H9 (cell line): ENCODE measurements at regions not wholly inside any gene's neighbourhood (a gene's known extent, or its start where the extent isn't known, plus 50 kb on each side); places are given as distances from the start of the nearest gene placed in this dataset.

Source experiments
- DNase-seq: peaks from one replicate; pipeline ENCODE4 v3.0.0-alpha.2; 2017
- H2AFZ ChIP-seq: one replicate; pipeline ENCODE4 v1.6.1; 2013; ENCODE audit warnings: mild to moderate bottlenecking, low read length, control low read depth, moderate library complexity
- H2AK5ac ChIP-seq: 2 replicates; pipeline ENCODE4 v1.6.1; 2013; ENCODE audit warnings: low read length, control low read depth, mixed read lengths; ENCODE audit not compliant: insufficient read length
- H2BK120ac ChIP-seq: one replicate; pipeline ENCODE4 v1.6.1; 2013; ENCODE audit warnings: low read depth, mild to moderate bottlenecking, low read length, control low read depth, inconsistent platforms; ENCODE audit not compliant: poor library complexity, severe bottlenecking
- H2BK12ac ChIP-seq: 2 replicates; pipeline ENCODE4 v1.6.1; 2013; ENCODE audit warnings: low read length, control low read depth, mixed read lengths, low read depth; ENCODE audit not compliant: insufficient read length
- H2BK15ac ChIP-seq: 2 replicates; pipeline ENCODE4 v1.6.1; 2013; ENCODE audit warnings: low read depth, low read length, control low read depth
- H2BK20ac ChIP-seq: one replicate; pipeline ENCODE4 v1.6.1; 2013; ENCODE audit warnings: low read depth, mild to moderate bottlenecking, low read length, control low read depth, inconsistent platforms; ENCODE audit not compliant: poor library complexity, severe bottlenecking
- H2BK5ac ChIP-seq: 2 replicates; pipeline ENCODE4 v1.6.1; 2013; ENCODE audit warnings: low read length, control low read depth, mixed read lengths; ENCODE audit not compliant: insufficient read length
- H3K14ac ChIP-seq: 2 replicates; pipeline ENCODE4 v1.6.1; 2013; ENCODE audit warnings: low read length, control low read depth; ENCODE audit not compliant: insufficient read depth
- H3K18ac ChIP-seq: 2 replicates; pipeline ENCODE4 v1.6.1; 2013; ENCODE audit warnings: low read depth, mild to moderate bottlenecking, mixed read lengths, low read length, control low read depth; ENCODE audit not compliant: insufficient read length
- H3K23ac ChIP-seq: 2 replicates; pipeline ENCODE4 v1.6.1; 2013; ENCODE audit warnings: low read length, control low read depth, mixed read lengths, low read depth; ENCODE audit not compliant: insufficient read length
- H3K23me2 ChIP-seq: 2 replicates; pipeline ENCODE4 v1.6.1; 2013; ENCODE audit warnings: low read depth, mild to moderate bottlenecking, mixed read lengths, low read length, control low read depth; ENCODE audit not compliant: insufficient read length, poor library complexity, severe bottlenecking
- H3K27ac ChIP-seq: 2 replicates; pipeline ENCODE4 v1.5.1; 2013; ENCODE audit warnings: low read length, control low read depth, mixed read lengths, low read depth; ENCODE audit not compliant: insufficient read length
- H3K27me3 ChIP-seq: 2 replicates; pipeline ENCODE4 v1.6.1; 2013; ENCODE audit warnings: low read length, control low read depth, inconsistent platforms; ENCODE audit not compliant: insufficient read depth
- H3K4ac ChIP-seq: 2 replicates; pipeline ENCODE4 v1.6.1; 2013; ENCODE audit warnings: low read depth, mild to moderate bottlenecking, control low read depth, inconsistent platforms, low read length, moderate library complexity
- H3K4me1 ChIP-seq: 2 replicates; pipeline ENCODE4 v1.6.1; 2013; ENCODE audit warnings: low read length, control low read depth, inconsistent platforms; ENCODE audit not compliant: insufficient read depth
- H3K4me2 ChIP-seq: 2 replicates; pipeline ENCODE4 v1.6.1; 2013; ENCODE audit warnings: low read length, control low read depth, mixed read lengths; ENCODE audit not compliant: insufficient read length, insufficient read depth
- H3K56ac ChIP-seq: 2 replicates; pipeline ENCODE4 v1.6.1; 2013; ENCODE audit warnings: low read depth, mild to moderate bottlenecking, mixed read lengths, low read length, control low read depth; ENCODE audit not compliant: insufficient read length
- H3K79me1 ChIP-seq: 2 replicates; pipeline ENCODE4 v1.6.1; 2013; ENCODE audit warnings: low read depth, mild to moderate bottlenecking, moderate library complexity, low read length, control low read depth, inconsistent platforms; ENCODE audit not compliant: insufficient read depth, poor library complexity, severe bottlenecking
- H3K79me2 ChIP-seq: 2 replicates; pipeline ENCODE4 v1.6.1; 2013; ENCODE audit warnings: low read length, control low read depth, inconsistent platforms; ENCODE audit not compliant: insufficient read depth
- H3K9ac ChIP-seq: 2 replicates; pipeline ENCODE4 v1.6.1; 2013; ENCODE audit warnings: low read length, control low read depth, mixed read lengths; ENCODE audit not compliant: insufficient read length; ENCODE audit errors: extremely low read depth
- H3K9me3 ChIP-seq: one replicate; pipeline ENCODE4 v1.6.1; 2013; ENCODE audit warnings: low read depth, low read length, inconsistent platforms; ENCODE audit not compliant: control insufficient read depth
- H3T11ph ChIP-seq: one replicate; pipeline ENCODE4 v1.6.1; 2013; ENCODE audit warnings: mild to moderate bottlenecking, low read length, control low read depth, inconsistent platforms
- H4K20me1 ChIP-seq: one replicate; pipeline ENCODE4 v1.6.1; 2013; ENCODE audit not compliant: control insufficient read depth, insufficient read length, insufficient read depth
- H4K5ac ChIP-seq: 2 replicates; pipeline ENCODE4 v1.6.1; 2013; ENCODE audit warnings: low read depth, mild to moderate bottlenecking, mixed read lengths, low read length, control low read depth; ENCODE audit not compliant: insufficient read length
- H4K8ac ChIP-seq: replicated peaks from 2 replicates; pipeline ENCODE4 v1.6.1; 2013; ENCODE audit warnings: low read length, control low read depth, mixed read lengths, low read depth; ENCODE audit not compliant: insufficient read length
- H4K91ac ChIP-seq: 2 replicates; pipeline ENCODE4 v1.6.1; 2013; ENCODE audit warnings: low read depth, mild to moderate bottlenecking, moderate library complexity, mixed read lengths, low read length, control low read depth; ENCODE audit not compliant: insufficient read length
- H3K27ac Mint-ChIP-seq, 3 experiments: 2 replicates in 2 of 3; 3 replicates in 1 of 3; pipeline ENCODE4 v1.8.0; 2020 to 2021; ENCODE audit warnings: mixed read lengths in 3 of 3, mild to moderate bottlenecking in 1 of 3, moderate library complexity in 1 of 3
- H3K27me3 Mint-ChIP-seq: 2 replicates; pipeline ENCODE4 v1.8.0; 2021; ENCODE audit warnings: low read depth, mild to moderate bottlenecking, moderate library complexity, mixed read lengths
- H3K36me3 Mint-ChIP-seq, 3 experiments: 2 replicates in 2 of 3; 3 replicates in 1 of 3; pipeline ENCODE4 v1.8.0; 2020 to 2021; ENCODE audit warnings: low read depth in 3 of 3, mixed read lengths in 3 of 3; ENCODE audit not compliant: insufficient read depth in 1 of 3
- H3K4me1 Mint-ChIP-seq, 2 experiments: 2 replicates each; pipeline ENCODE4 v1.8.0; 2020; ENCODE audit warnings: mixed read lengths in 2 of 2
- H3K4me3 Mint-ChIP-seq, 2 experiments: 2 replicates in 1 of 2; 3 replicates in 1 of 2; pipeline ENCODE4 v1.8.0; 2020 to 2021; ENCODE audit warnings: mild to moderate bottlenecking in 2 of 2, mixed read lengths in 2 of 2, moderate library complexity in 1 of 2
- H3K9me3 Mint-ChIP-seq, 2 experiments: 2 replicates in 1 of 2; 3 replicates in 1 of 2; pipeline ENCODE4 v1.8.0; 2020; ENCODE audit warnings: mild to moderate bottlenecking in 2 of 2, mixed read lengths in 2 of 2, moderate library complexity in 1 of 2
- CTCF ChIP-seq: fragments of 200-600 bp; sonication (generic); conservative IDR thresholded peaks from 3 replicates; pipeline ENCODE4 v1.8.0; 2021; ENCODE audit warnings: antibody characterized with exemption, mild to moderate bottlenecking
- WGBS: extraction: QIAGEN DNeasy Blood & Tissue Kit; methylation state at CpG from one replicate; pipeline ENCODE4 v1.1.7; 2013; ENCODE audit warnings: missing lambda C conversion rate, low lambda C conversion rate, mixed read lengths; ENCODE audit not compliant: insufficient read length; ENCODE audit errors: extremely low coverage; 5-methylcytosine and 5-hydroxymethylcytosine counted together

DNA sequence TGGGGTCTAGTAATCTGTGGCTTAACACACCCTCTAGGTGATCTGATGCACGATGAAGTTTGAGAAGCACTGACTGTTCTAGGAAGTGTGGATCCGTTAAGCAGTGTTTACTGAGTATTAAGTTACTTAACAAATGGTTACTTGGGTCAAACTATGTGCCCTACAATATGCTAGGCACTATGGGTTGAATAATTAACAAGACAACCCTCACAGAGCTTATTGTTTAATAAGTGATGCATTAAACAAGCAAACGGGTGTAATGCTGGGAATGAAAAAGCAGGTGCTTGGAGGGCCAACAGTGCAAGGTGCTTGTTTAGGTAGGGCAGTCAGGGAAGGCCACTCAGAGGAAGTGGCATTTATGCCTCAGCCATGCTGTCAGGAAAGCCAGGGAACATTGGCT, 378.0 kb upstream of the PODXL start:
- Histone ChIP-seq H3K9me3 (no peaks in the 10 kb centered on the region), H3T11ph (no peak overlapping the region), H3K9ac (no peak overlapping the region), H2AFZ (no peak overlapping the region), H3K79me1 (no peaks in the 10 kb centered on the region), H3K23me2 (no peaks in the 10 kb centered on the region), H4K8ac (no peak overlapping the region), H2BK20ac (no peak overlapping the region), H2BK120ac (no peak overlapping the region), H3K4ac (no peak overlapping the region), H4K91ac (no peak overlapping the region), H2AK5ac (no peak overlapping the region), H3K27me3 (no peaks in the 10 kb centered on the region), H3K23ac (no peak overlapping the region), H3K18ac (no peak overlapping the region), H3K4me1 (no peaks in the 10 kb centered on the region), H4K5ac (no peak overlapping the region), H3K4me2 (no peak overlapping the region), H3K56ac (no peak overlapping the region), H2BK15ac (no peak overlapping the region), H3K79me2 (no peaks in the 10 kb centered on the region), H2BK5ac (no peak overlapping the region), H3K27ac (no peak overlapping the region), H2BK12ac (no peak overlapping the region), H4K20me1 (no peaks in the 10 kb centered on the region), H3K14ac (no peak overlapping the region)
- no peaks in the 10 kb centered on the region for H3K4me1 Mint-ChIP-seq
- H3K27me3 Mint-ChIP-seq, result peaks cover 22% of the 10 kb centered on the region
- WGBS, result no CpG with 5 or more reads among the region's 3 CpGs
- no peak overlapping the region for H3K4me3 Mint-ChIP-seq
- H3K9me3 Mint-ChIP-seq, result no peaks in the 10 kb centered on the region
- DNase-seq, result no peak
- no peak overlapping the region for H3K27ac Mint-ChIP-seq
- no peaks in the 10 kb centered on the region for H3K36me3 Mint-ChIP-seq
- no peak for TF ChIP-seq CTCF
